ENCODE measurements at regions not wholly inside any gene's neighbourhood (a gene's known extent, or its start where the extent isn't known, plus 50 kb on each side); places are given as distances from the start of the nearest gene placed in this dataset.

DNA sequence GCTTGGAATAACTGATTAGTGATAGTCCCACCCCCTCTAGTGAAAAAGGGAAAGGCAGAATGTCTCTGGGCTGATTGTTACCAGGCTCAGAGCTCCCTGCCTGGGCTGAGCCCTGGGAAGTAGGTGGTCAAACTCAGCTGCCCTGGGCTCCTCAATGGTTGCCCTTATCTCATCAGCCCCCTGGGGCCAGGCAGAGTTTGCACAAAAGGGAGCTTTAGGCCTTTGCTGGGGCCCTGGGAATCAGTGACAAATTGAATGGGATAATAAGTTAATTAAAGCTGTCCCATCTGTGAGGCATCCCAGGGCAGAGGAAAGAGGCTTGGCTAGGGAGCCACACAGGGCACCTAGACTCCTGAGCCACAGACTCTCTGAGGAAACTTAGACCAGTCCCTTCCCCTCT, 89.0 kb downstream of the EFNB1 start:
- no peak overlapping the region for H3K4me3 ChIP-seq (replicated peaks in 1 of 3; ENCODE audit: insufficient read depth in 1 of 3, low read depth in 1 of 3, low read length in 3 of 3)
- H3K27me3 ChIP-seq (ENCODE audit: control insufficient read depth in 2 of 2, insufficient read depth in 2 of 2, low read length in 2 of 2), result no peaks in the 10 kb centered on the region
- ChIA-PET POLR2A (interaction anchor here (0.5 kb wide), 1 partner anchor 134 kb away, joined by 3 read pairs; no protein-coding TSS in a partner anchor), CTCF (no interaction called here)
- H2AFZ ChIP-seq (ENCODE audit: low read depth, low read length), result no peak overlapping the region
- no peaks in the 10 kb centered on the region for H3K9me3 ChIP-seq (replicated peaks; ENCODE audit: control insufficient read depth, insufficient read depth, low read length)
- no peaks in the 10 kb centered on the region for H3K79me2 ChIP-seq (ENCODE audit: control insufficient read depth, insufficient read depth, low read length)
- H3K9ac ChIP-seq (replicated peaks; ENCODE audit: extremely low read depth, insufficient read depth, low read length), result no peak overlapping the region
- BruUV-seq (replicated peaks), result no TSS peak
- DNase-seq (ENCODE audit: low read depth, low spot score) (no peak), FAIRE-seq (no peak)
- TF ChIP-seq POLR2AphosphoS5 (IDR thresholded peaks at IDR 0.05; ENCODE audit: insufficient read depth, low read depth, low read length) (no peak), POLR2A (IDR thresholded peaks at IDR 0.05; ENCODE audit: low read depth, low read length) (no peak), EZH2 (IDR thresholded peaks at IDR 0.05; ENCODE audit: borderline replicate concordance, low read depth, low read length, severe bottlenecking) (no peak), MYC (IDR thresholded peaks at IDR 0.05; ENCODE audit: low read depth, low read length) (no peak), JUN (IDR thresholded peaks at IDR 0.05; ENCODE audit: borderline replicate concordance, insufficient read depth, insufficient read length, low read depth) (no peak), FOS (IDR thresholded peaks at IDR 0.05; ENCODE audit: borderline replicate concordance, insufficient read depth, low read length) (no peak), GATA2 (IDR thresholded peaks at IDR 0.05; ENCODE audit: insufficient read depth, insufficient read length, low read depth, low read length) (no peak)
- TF ChIP-seq, protein P1, sequence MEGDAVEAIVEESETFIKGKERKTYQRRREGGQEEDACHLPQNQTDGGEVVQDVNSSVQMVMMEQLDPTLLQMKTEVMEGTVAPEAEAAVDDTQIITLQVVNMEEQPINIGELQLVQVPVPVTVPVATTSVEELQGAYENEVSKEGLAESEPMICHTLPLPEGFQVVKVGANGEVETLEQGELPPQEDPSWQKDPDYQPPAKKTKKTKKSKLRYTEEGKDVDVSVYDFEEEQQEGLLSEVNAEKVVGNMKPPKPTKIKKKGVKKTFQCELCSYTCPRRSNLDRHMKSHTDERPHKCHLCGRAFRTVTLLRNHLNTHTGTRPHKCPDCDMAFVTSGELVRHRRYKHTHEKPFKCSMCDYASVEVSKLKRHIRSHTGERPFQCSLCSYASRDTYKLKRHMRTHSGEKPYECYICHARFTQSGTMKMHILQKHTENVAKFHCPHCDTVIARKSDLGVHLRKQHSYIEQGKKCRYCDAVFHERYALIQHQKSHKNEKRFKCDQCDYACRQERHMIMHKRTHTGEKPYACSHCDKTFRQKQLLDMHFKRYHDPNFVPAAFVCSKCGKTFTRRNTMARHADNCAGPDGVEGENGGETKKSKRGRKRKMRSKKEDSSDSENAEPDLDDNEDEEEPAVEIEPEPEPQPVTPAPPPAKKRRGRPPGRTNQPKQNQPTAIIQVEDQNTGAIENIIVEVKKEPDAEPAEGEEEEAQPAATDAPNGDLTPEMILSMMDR (IDR thresholded peaks at IDR 0.05; ENCODE audit: extremely low read depth in 1 of 2, insufficient read depth in 1 of 2, low read depth in 1 of 2, low read length in 2 of 2), result no peak
- TF ChIP-seq, protein P2, sequence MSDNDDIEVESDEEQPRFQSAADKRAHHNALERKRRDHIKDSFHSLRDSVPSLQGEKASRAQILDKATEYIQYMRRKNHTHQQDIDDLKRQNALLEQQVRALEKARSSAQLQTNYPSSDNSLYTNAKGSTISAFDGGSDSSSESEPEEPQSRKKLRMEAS (IDR thresholded peaks at IDR 0.05; ENCODE audit: insufficient read depth, insufficient read length), result no peak
- no peak overlapping the region for H3K27ac ChIP-seq (ENCODE audit: insufficient read depth, low read depth, low read length)
- no peaks in the 10 kb centered on the region for H4K20me1 ChIP-seq (replicated peaks; ENCODE audit: control insufficient read depth, extremely low read depth, insufficient read depth, low read length)
- intact Hi-C loops (cut with micrococcal nuclease) (no loop called here), dilution Hi-C loops (cut with MboI; ENCODE audit: extremely low pct_ligation_motif_present, low sequenced_read_pairs) (no loop called here)
- no peak overlapping the region for H3K4me2 ChIP-seq (ENCODE audit: insufficient read depth, low read length)
- H3K9me1 ChIP-seq (replicated peaks; ENCODE audit: control insufficient read depth, extremely low read depth, insufficient read depth, low read length), result no peaks in the 10 kb centered on the region
- H3K36me3 ChIP-seq (ENCODE audit: control insufficient read depth in 2 of 2, extremely low read depth in 1 of 2, insufficient read depth in 2 of 2, low read length in 2 of 2), result no peaks in the 10 kb centered on the region
- no peaks in the 10 kb centered on the region for H3K4me1 ChIP-seq (ENCODE audit: control insufficient read depth, extremely low read depth, insufficient read depth, low read length)

Measured in endothelial cell of umbilical vein (primary cell).